Thoracic aorta (tissue), 2 donors: ENCODE measurements at regions not wholly inside any gene's neighbourhood (a gene's known extent, or its start where the extent isn't known, plus 50 kb on each side); places are given as distances from the start of the nearest gene placed in this dataset.

Source experiments
- ATAC-seq: fragments of 150-250 bp; one replicate; pipeline ENCODE4 v1.8.0; 2017; ENCODE audit warnings: low read depth; ENCODE audit not compliant: insufficient number of reproducible peaks, low FRiP score
- DNase-seq: peaks from one replicate; pipeline ENCODE4 v3.0.0-alpha.2; 2020; ENCODE audit warnings: low spot score
- H3K27ac ChIP-seq, 2 donors: fragments of 200-600 bp; sonication (generic); 1 replicate in 1 of 2; 2 replicates in 1 of 2; pipeline ENCODE4 v1.5.1; 2016; ENCODE audit warnings: mild to moderate bottlenecking in 2 of 2, moderate library complexity in 2 of 2
- H3K27me3 ChIP-seq: fragments of 200-600 bp; sonication (generic); replicated peaks from 2 replicates; pipeline ENCODE4 v1.6.0; 2016; ENCODE audit warnings: mild to moderate bottlenecking; ENCODE audit not compliant: insufficient read depth
- H3K36me3 ChIP-seq: fragments of 200-600 bp; sonication (generic); one replicate; pipeline ENCODE4 v1.5.1; 2016
- H3K4me1 ChIP-seq, 2 donors: fragments of 200-600 bp; sonication (generic); 1 replicate in 1 of 2; 2 replicates in 1 of 2; pipeline versions ENCODE4 v1.5.1 to v1.6.0; 2016; ENCODE audit warnings: low read depth in 2 of 2, mild to moderate bottlenecking in 1 of 2; ENCODE audit not compliant: control insufficient read depth in 1 of 2
- H3K4me3 ChIP-seq: fragments of 200-600 bp; sonication (generic); 2 replicates; pipeline ENCODE4 v1.5.1; 2016; ENCODE audit warnings: mild to moderate bottlenecking
- H3K9me3 ChIP-seq: fragments of 200-600 bp; sonication (generic); 2 replicates; pipeline ENCODE4 v1.5.1; 2016
- TF ChIP-seq, protein P1 (sequence below): fragments of 200-600 bp; sonication (generic); IDR thresholded peaks from one replicate; pipeline ENCODE4 v1.5.1; 2019; ENCODE audit warnings: antibody characterized with exemption

DNA sequence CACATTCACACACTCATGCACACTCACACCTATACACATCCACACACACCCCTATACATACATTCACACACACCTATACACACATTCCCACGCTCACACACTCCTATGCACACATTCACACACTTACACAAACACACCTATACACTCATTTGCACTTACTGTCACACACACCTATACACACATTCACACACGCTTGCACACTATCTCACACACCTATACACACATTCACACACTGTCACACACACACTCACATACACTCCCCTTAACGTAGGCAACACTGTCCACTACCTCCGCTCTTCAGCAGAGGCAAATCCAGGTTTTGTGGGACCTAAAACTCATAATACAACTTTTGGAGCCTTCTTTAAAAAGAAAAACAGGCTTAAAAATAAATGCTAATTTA, 487.7 kb upstream of the CDH4 start:
- H3K4me1 ChIP-seq, result no peaks in the 10 kb centered on the region
- H3K27ac ChIP-seq, result no peak overlapping the region
- DNase-seq (no peak), ATAC-seq (no peak)
- H3K4me3 ChIP-seq, result no peak overlapping the region
- TF ChIP-seq, protein P1, sequence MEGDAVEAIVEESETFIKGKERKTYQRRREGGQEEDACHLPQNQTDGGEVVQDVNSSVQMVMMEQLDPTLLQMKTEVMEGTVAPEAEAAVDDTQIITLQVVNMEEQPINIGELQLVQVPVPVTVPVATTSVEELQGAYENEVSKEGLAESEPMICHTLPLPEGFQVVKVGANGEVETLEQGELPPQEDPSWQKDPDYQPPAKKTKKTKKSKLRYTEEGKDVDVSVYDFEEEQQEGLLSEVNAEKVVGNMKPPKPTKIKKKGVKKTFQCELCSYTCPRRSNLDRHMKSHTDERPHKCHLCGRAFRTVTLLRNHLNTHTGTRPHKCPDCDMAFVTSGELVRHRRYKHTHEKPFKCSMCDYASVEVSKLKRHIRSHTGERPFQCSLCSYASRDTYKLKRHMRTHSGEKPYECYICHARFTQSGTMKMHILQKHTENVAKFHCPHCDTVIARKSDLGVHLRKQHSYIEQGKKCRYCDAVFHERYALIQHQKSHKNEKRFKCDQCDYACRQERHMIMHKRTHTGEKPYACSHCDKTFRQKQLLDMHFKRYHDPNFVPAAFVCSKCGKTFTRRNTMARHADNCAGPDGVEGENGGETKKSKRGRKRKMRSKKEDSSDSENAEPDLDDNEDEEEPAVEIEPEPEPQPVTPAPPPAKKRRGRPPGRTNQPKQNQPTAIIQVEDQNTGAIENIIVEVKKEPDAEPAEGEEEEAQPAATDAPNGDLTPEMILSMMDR, result no peak
- H3K36me3 ChIP-seq, result no peaks in the 10 kb centered on the region
- H3K27me3 ChIP-seq, result no peaks in the 10 kb centered on the region
- H3K9me3 ChIP-seq, result no peaks in the 10 kb centered on the region

- no peak overlapping the region for H3K4me3 ChIP-seq
- no peak overlapping the region for H3K27ac ChIP-seq
- ATAC-seq, result no peak
- no peaks in the 10 kb centered on the region for H3K36me3 ChIP-seq
- no peaks in the 10 kb centered on the region for H3K27me3 ChIP-seq
- H3K4me1 ChIP-seq, result no peaks in the 10 kb centered on the region
- TF ChIP-seq, protein P1, result no peak
- DNase-seq, result no peak
- no peaks in the 10 kb centered on the region for H3K9me3 ChIP-seq
Observed at GRCh38 chr20:60764771-60765170, 487.3 kb upstream of the CDH4 start.

DNA sequence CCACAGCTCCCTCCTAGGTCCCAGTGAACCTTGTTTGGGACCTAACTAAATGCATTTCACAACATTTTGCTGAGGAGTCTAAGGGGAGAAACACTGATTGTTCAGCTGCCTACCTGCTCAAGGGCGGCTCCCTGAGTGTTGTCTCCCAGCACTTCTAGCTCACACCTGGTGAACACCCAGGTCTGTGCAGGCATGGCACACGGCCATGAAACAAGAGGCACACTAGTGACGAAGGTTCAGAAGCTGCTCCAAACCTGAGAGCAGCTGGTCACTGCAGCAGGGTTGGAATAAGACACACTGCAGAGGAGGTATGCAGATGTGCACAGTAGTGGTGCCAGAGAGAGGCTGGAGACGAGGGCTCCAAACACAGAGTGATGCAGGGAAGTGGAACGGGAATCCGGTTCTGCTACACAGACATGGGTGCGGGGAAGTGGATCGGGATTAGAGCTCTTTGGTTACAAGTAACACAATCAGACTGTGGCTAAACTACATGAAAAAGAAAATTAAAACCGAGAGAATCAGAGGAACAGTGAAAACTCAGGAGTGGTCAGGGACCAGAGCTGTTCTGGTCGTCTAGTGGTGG, 486.1 kb upstream of the CDH4 start:
- ATAC-seq (no peak), DNase-seq (no peak)
- no peaks in the 10 kb centered on the region for H3K9me3 ChIP-seq
- TF ChIP-seq, protein P1, result no peak
- H3K4me1 ChIP-seq, result no peaks in the 10 kb centered on the region
- no peak overlapping the region for H3K27ac ChIP-seq
- no peaks in the 10 kb centered on the region for H3K27me3 ChIP-seq
- no peaks in the 10 kb centered on the region for H3K36me3 ChIP-seq
- H3K4me3 ChIP-seq, result no peak overlapping the region

DNA sequence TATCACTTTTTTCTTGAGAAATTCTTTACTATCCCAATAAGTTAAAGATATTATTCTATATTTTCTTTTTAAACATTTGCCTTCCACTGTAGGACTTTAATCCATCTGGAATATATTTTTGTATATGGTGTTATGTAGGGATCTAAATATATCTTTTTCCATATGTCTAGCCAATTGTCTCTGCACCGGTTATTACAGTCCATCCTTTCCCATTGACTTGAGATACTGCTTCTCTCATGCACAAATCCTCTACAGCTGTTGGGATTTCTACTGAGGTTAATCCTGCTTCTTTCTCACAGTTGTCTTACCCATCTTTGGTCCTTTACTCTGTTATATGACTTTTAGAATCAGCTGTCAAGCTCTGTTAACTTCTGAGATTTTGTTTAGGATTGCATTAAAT, 483.8 kb upstream of the CDH4 start:
- TF ChIP-seq, protein P1, result no peak
- H3K4me3 ChIP-seq, result no peak overlapping the region
- ATAC-seq (no peak), DNase-seq (no peak)
- H3K27ac ChIP-seq, result no peak overlapping the region
- no peaks in the 10 kb centered on the region for H3K4me1 ChIP-seq
- no peaks in the 10 kb centered on the region for H3K9me3 ChIP-seq
- H3K36me3 ChIP-seq, result no peaks in the 10 kb centered on the region
- H3K27me3 ChIP-seq, result no peaks in the 10 kb centered on the region

DNA sequence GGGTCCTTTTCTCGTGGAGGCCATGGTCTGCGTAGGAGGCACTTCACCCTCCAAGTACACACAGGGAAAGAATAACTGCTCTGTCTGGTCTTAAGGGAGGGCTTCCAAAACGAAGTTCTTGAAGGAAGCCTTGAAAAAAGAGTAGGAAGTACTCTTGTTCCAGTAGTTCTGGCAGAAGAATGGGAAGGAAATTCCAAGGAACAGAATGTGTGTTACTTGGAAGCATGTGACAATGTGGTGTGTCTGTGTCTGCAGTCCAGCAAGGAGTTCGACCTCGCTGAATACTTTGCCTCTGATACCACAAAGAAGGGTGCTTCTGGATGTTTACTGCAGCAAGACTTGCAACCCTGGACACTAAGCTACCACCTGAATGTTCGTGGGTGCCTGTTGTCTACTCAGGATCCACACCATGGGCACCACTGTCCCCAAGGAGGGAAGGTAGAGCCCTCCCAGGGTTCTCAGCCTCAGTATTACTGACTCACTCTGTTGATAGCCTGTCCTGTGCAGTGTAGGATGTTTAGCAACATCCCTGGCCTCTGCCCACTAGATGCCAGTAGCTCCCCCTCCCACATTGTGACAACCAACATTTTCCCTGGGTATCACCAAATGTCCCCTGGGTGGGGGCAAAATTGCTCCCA, 471.6 kb upstream of the CDH4 start:
- Histone ChIP-seq H3K9me3 (no peaks in the 10 kb centered on the region), H3K27me3 (no peaks in the 10 kb centered on the region), H3K4me3 (no peak overlapping the region), H3K27ac (no peak overlapping the region), H3K4me1 (no peaks in the 10 kb centered on the region), H3K36me3 (no peaks in the 10 kb centered on the region)
- ATAC-seq (no peak), DNase-seq (no peak)
- TF ChIP-seq, protein P1, result no peak
